Spleen (tissue), 7 donors: ENCODE measurements at regions not wholly inside any gene's neighbourhood (a gene's known extent, or its start where the extent isn't known, plus 50 kb on each side); places are given as distances from the start of the nearest gene placed in this dataset.

Source experiments
- POLR2A ChIP-seq, 3 donors: fragments of 450-650 bp; IDR thresholded peaks; one replicate each; pipeline ENCODE4 v1.5.1; 2017; ENCODE audit warnings: antibody characterized with exemption in 3 of 3, mild to moderate bottlenecking in 1 of 3
- TF ChIP-seq, protein P1 (sequence below), 11 experiments: fragments of 200-600 bp in 7 of 11; fragments of 450-650 bp in 4 of 11; sonication (generic) in 4 of 11; IDR thresholded peaks in 8 of 11; conservative IDR thresholded peaks in 3 of 11; 1 replicate in 7 of 11; 2 replicates in 4 of 11; pipeline versions ENCODE4 v1.4.0 to v1.8.0; 2016 to 2021; ENCODE audit warnings: antibody characterized with exemption in 11 of 11, inconsistent platforms in 4 of 11, mild to moderate bottlenecking in 1 of 11
- donor health status: DM: no; HTN: no; CAD: no; lungs with moderate emphysema.
- donor health status: DM: no; HTN: no; CAD: no.
- donor health status: DM: no; HTN: no; CAD: no.

DNA sequence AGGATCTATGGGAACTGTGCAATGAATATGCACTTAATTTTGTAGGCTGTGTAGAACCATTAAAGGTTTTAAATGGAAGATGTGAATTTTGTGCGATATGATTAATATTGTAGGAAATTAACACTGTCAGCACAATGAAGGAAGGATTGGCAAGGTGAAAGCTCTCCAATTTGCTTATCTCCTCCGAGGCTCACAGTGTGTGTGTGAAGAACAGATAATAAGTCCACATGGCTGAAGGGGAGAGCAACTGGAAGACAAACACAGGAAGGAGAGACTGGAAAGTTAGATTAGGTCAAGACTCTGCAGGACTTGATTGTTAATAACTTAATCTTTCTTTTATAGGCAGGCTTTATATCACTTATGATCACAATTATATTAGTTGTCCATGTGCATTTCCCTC, 269.7 kb upstream of the VRK2 start:
- TF ChIP-seq, protein P1, sequence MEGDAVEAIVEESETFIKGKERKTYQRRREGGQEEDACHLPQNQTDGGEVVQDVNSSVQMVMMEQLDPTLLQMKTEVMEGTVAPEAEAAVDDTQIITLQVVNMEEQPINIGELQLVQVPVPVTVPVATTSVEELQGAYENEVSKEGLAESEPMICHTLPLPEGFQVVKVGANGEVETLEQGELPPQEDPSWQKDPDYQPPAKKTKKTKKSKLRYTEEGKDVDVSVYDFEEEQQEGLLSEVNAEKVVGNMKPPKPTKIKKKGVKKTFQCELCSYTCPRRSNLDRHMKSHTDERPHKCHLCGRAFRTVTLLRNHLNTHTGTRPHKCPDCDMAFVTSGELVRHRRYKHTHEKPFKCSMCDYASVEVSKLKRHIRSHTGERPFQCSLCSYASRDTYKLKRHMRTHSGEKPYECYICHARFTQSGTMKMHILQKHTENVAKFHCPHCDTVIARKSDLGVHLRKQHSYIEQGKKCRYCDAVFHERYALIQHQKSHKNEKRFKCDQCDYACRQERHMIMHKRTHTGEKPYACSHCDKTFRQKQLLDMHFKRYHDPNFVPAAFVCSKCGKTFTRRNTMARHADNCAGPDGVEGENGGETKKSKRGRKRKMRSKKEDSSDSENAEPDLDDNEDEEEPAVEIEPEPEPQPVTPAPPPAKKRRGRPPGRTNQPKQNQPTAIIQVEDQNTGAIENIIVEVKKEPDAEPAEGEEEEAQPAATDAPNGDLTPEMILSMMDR (IDR thresholded peaks at IDR 0.05 in 8 of 11, conservative IDR thresholded peaks at IDR 0.05 in 3 of 11): no peak
- TF ChIP-seq POLR2A (IDR thresholded peaks at IDR 0.05): no peak
